ENCODE measurements at regions not wholly inside any gene's neighbourhood (a gene's known extent, or its start where the extent isn't known, plus 50 kb on each side); places are given as distances from the start of the nearest gene placed in this dataset.

GRCh38 chr10:23999445-23999844, 209.5 kb upstream of the KIAA1217 start:
- TF ChIP-seq YY1 (tag by site-specific recombination; IDR thresholded peaks at IDR 0.05), result no peak
- TF ChIP-seq, protein P1, sequence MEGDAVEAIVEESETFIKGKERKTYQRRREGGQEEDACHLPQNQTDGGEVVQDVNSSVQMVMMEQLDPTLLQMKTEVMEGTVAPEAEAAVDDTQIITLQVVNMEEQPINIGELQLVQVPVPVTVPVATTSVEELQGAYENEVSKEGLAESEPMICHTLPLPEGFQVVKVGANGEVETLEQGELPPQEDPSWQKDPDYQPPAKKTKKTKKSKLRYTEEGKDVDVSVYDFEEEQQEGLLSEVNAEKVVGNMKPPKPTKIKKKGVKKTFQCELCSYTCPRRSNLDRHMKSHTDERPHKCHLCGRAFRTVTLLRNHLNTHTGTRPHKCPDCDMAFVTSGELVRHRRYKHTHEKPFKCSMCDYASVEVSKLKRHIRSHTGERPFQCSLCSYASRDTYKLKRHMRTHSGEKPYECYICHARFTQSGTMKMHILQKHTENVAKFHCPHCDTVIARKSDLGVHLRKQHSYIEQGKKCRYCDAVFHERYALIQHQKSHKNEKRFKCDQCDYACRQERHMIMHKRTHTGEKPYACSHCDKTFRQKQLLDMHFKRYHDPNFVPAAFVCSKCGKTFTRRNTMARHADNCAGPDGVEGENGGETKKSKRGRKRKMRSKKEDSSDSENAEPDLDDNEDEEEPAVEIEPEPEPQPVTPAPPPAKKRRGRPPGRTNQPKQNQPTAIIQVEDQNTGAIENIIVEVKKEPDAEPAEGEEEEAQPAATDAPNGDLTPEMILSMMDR (tag by site-specific recombination; IDR thresholded peaks at IDR 0.05), result no peak
- no peak for TF ChIP-seq ZNF211 (tag by site-specific recombination; IDR thresholded peaks at IDR 0.05; ENCODE audit: low read depth)
- TF ChIP-seq, protein P2, sequence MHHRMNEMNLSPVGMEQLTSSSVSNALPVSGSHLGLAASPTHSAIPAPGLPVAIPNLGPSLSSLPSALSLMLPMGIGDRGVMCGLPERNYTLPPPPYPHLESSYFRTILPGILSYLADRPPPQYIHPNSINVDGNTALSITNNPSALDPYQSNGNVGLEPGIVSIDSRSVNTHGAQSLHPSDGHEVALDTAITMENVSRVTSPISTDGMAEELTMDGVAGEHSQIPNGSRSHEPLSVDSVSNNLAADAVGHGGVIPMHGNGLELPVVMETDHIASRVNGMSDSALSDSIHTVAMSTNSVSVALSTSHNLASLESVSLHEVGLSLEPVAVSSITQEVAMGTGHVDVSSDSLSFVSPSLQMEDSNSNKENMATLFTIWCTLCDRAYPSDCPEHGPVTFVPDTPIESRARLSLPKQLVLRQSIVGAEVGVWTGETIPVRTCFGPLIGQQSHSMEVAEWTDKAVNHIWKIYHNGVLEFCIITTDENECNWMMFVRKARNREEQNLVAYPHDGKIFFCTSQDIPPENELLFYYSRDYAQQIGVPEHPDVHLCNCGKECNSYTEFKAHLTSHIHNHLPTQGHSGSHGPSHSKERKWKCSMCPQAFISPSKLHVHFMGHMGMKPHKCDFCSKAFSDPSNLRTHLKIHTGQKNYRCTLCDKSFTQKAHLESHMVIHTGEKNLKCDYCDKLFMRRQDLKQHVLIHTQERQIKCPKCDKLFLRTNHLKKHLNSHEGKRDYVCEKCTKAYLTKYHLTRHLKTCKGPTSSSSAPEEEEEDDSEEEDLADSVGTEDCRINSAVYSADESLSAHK (tag by site-specific recombination; IDR thresholded peaks at IDR 0.05), result no peak
- TF ChIP-seq ZNF274 (IDR thresholded peaks at IDR 0.05; ENCODE audit: low read length), result no peak
- no peak for TF ChIP-seq ZNF274 (tag by site-specific recombination; IDR thresholded peaks at IDR 0.05; ENCODE audit: borderline replicate concordance)

All from HEK293 (cell line).